ENCODE measurements at regions not wholly inside any gene's neighbourhood (a gene's known extent, or its start where the extent isn't known, plus 50 kb on each side); places are given as distances from the start of the nearest gene placed in this dataset.

DNA sequence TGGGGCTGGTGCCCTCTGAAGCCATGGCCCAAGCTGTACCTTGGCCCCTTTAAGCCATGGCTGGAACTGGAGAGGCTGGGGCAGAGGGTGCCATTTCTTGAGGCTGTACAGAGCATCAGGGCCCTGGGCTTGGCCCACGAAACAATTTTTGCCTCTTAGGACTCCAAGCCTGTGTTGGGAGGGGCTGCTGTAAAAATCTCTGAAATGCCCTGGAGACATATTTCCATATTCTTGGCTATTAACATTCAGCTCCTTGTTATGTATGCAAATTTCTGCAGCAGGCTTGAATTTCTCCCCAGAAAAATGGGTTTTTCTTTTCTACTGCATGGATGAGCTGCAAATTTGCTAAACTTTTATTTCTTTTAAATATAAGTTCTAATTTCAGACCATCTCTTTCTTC lies 834.0 kb downstream of the DSC3 start:
- H3K27me3 ChIP-seq (ENCODE audit: control insufficient read depth, insufficient read depth, low read length): no peaks in the 10 kb centered on the region
- H3K36me3 ChIP-seq (ENCODE audit: control insufficient read depth, insufficient read depth, low read length): no peaks in the 10 kb centered on the region
- no peak overlapping the region for H3K4me3 ChIP-seq (ENCODE audit: low read depth, low read length)
- TF ChIP-seq CTCF (IDR thresholded peaks at IDR 0.05; ENCODE audit: insufficient read depth, low read length, poor library complexity, severe bottlenecking): no peak
- no peak for DNase-seq (ENCODE audit: low read depth)

DNA sequence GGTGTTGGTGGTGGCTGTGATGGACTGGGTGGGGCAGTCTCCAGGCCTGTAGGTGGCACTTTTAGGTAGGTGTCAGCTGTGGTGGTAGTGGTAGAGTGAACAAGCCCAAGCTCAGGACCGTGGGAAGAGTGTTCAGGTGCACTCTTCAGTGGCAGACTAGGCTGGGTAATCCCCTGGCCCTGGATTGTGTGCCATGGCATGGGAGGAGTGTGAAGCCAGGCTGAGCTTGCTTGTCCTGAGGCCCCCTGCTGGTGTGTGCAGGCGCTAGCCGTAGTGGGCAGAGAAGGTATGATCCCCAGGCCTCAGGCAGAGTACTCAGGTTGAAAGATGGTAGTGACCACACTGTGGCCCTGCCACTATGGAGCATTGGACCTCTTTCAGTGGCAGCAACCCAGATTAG lies 850.3 kb downstream of the DSC3 start:
- H3K36me3 ChIP-seq (ENCODE audit: control insufficient read depth, insufficient read depth, low read length): no peaks in the 10 kb centered on the region
- no peak for TF ChIP-seq CTCF (IDR thresholded peaks at IDR 0.05; ENCODE audit: insufficient read depth, low read length, poor library complexity, severe bottlenecking)
- no peaks in the 10 kb centered on the region for H3K27me3 ChIP-seq (ENCODE audit: control insufficient read depth, insufficient read depth, low read length)
- H3K4me3 ChIP-seq (ENCODE audit: low read depth, low read length): no peak overlapping the region
- DNase-seq (ENCODE audit: low read depth): no peak

GRCh38 chr18:30186245-30186644 lies 856.3 kb downstream of the DSC3 start:
- Histone ChIP-seq H3K36me3 (ENCODE audit: control insufficient read depth, insufficient read depth, low read length) (no peaks in the 10 kb centered on the region), H3K4me3 (ENCODE audit: low read depth, low read length) (no peak overlapping the region), H3K27me3 (ENCODE audit: control insufficient read depth, insufficient read depth, low read length) (no peaks in the 10 kb centered on the region)
- no peak for DNase-seq (ENCODE audit: low read depth)
- TF ChIP-seq CTCF (IDR thresholded peaks at IDR 0.05; ENCODE audit: insufficient read depth, low read length, poor library complexity, severe bottlenecking): no peak

DNA sequence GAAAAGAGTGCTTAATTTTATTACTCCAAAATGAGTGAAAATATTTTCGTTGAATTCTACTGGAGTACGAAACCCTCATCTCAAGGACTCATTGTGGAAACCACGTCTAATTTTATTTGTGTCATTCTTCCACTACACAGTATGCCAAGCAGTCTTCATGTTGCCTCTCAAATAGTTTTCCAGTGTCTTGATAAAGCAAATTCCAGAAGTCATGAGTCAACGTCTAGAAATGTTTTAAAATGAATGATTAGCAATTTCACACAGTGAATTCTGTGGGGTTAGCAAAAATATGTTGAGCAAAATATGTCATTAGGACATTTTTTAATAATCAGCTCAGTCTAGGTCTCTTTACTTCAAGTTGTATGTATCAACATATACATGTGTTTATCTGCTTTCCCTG lies 865.5 kb downstream of the DSC3 start:
- Histone ChIP-seq H3K4me3 (ENCODE audit: low read depth, low read length) (no peak overlapping the region), H3K36me3 (ENCODE audit: control insufficient read depth, insufficient read depth, low read length) (no peaks in the 10 kb centered on the region), H3K27me3 (ENCODE audit: control insufficient read depth, insufficient read depth, low read length) (no peaks in the 10 kb centered on the region)
- no peak for TF ChIP-seq CTCF (IDR thresholded peaks at IDR 0.05; ENCODE audit: insufficient read depth, low read length, poor library complexity, severe bottlenecking)
- DNase-seq (ENCODE audit: low read depth): peak; percentile 23

DNA sequence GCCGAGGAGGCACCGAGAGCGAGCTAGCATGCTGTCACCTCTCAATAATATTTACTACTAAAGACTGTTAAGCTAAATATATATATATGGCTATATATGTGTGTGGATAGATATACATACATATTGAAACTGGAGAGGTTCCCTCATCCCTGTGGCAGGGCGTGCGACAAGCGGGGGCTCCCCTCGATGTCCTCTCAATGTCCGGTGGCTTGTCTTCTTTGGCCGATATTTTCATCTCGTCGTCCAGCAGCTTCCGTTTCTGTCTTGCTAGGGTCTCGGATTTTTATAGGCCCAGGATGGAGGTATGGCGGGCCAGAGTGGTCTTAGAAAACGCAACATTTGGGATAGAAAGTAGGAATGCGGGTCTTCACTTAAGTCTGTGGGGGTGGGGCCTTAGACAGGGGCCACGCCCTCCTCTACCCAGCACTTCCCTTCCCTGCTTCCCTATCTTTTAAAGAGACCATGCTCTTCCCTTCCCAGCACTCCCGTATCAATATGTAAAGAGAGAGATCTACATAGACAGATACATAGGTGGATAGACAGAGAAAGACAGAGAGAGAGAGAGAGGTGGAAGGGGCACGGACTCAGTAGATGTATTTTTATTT lies 866.8 kb downstream of the DSC3 start:
- no peaks in the 10 kb centered on the region for H3K27me3 ChIP-seq (ENCODE audit: control insufficient read depth, insufficient read depth, low read length)
- TF ChIP-seq CTCF (IDR thresholded peaks at IDR 0.05; ENCODE audit: insufficient read depth, low read length, poor library complexity, severe bottlenecking): no peak
- DNase-seq (ENCODE audit: low read depth): no peak
- no peaks in the 10 kb centered on the region for H3K36me3 ChIP-seq (ENCODE audit: control insufficient read depth, insufficient read depth, low read length)
- no peak overlapping the region for H3K4me3 ChIP-seq (ENCODE audit: low read depth, low read length)

DNA sequence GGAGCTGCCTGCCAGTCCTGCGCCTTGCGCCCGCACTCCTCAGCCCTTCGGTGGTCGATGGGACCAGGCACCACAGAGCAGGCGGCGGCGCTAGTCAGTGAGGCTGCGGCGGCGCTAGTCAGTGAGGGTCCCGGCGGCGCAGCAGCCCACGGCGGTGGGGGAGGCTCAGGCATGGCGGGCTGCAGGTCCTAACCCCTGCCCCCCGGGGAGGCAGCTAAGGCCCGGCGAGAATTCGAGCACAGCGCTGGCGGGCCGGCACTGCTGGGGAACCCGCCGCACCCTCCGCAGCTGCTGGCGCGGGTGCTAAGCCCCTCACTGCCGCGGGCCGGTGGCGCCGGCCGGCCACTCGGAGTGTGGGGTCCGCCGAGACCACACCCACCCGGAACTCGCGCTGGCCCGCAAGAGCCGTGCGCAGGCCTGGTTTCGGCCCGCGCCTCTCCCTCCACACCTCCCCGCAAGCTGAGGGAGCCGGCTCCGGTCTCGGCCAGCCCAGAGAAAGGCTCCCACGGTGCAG lies 867.4 kb downstream of the DSC3 start:
- TF ChIP-seq CTCF (IDR thresholded peaks at IDR 0.05; ENCODE audit: insufficient read depth, low read length, poor library complexity, severe bottlenecking): no peak
- Histone ChIP-seq H3K4me3 (ENCODE audit: low read depth, low read length) (no peak overlapping the region), H3K36me3 (ENCODE audit: control insufficient read depth, insufficient read depth, low read length) (no peaks in the 10 kb centered on the region), H3K27me3 (ENCODE audit: control insufficient read depth, insufficient read depth, low read length) (no peaks in the 10 kb centered on the region)
- no peak for DNase-seq (ENCODE audit: low read depth)
